IgD-negative memory B cell (primary cell): ENCODE measurements at regions not wholly inside any gene's neighbourhood (a gene's known extent, or its start where the extent isn't known, plus 50 kb on each side); places are given as distances from the start of the nearest gene placed in this dataset.
"Not testable (repeated sequence)": the region's sequence is repeated elsewhere in the genome, so short reads cannot be mapped to it uniquely, and the experiment has no call there.

Experiments used
- H3K27ac Mint-ChIP-seq, 3 donors: one replicate each; pipeline ENCODE4 v1.8.0; 2020 to 2022; ENCODE audit warnings: mild to moderate bottlenecking in 3 of 3, mixed read lengths in 3 of 3, moderate library complexity in 1 of 3
- H3K27me3 Mint-ChIP-seq: one replicate; pipeline ENCODE4 v1.8.0; 2021; ENCODE audit warnings: mixed read lengths
- H3K36me3 Mint-ChIP-seq: one replicate; pipeline ENCODE4 v1.8.0; 2020; ENCODE audit warnings: mild to moderate bottlenecking, mixed read lengths
- H3K4me1 Mint-ChIP-seq, 3 donors: one replicate each; pipeline ENCODE4 v1.8.0; 2020 to 2022; ENCODE audit warnings: mixed read lengths in 3 of 3, mild to moderate bottlenecking in 1 of 3
- H3K4me3 Mint-ChIP-seq, 4 donors: one replicate each; pipeline ENCODE4 v1.8.0; 2020 to 2022; ENCODE audit warnings: mild to moderate bottlenecking in 4 of 4, mixed read lengths in 4 of 4, moderate library complexity in 3 of 4
- H3K9me3 Mint-ChIP-seq, 3 donors: one replicate each; pipeline ENCODE4 v1.8.0; 2020 to 2021; ENCODE audit warnings: mixed read lengths in 3 of 3, mild to moderate bottlenecking in 1 of 3

GRCh38 chr4:166153548-166153947 is 280.5 kb downstream of the TLL1 start:
- H3K4me3 Mint-ChIP-seq, result no peak overlapping the region
- H3K4me1 Mint-ChIP-seq, result no peaks in the 10 kb centered on the region
- H3K27ac Mint-ChIP-seq, result no peak overlapping the region
- H3K27me3 Mint-ChIP-seq, result no peaks in the 10 kb centered on the region
- no peaks in the 10 kb centered on the region for H3K9me3 Mint-ChIP-seq
- no peaks in the 10 kb centered on the region for H3K36me3 Mint-ChIP-seq

DNA sequence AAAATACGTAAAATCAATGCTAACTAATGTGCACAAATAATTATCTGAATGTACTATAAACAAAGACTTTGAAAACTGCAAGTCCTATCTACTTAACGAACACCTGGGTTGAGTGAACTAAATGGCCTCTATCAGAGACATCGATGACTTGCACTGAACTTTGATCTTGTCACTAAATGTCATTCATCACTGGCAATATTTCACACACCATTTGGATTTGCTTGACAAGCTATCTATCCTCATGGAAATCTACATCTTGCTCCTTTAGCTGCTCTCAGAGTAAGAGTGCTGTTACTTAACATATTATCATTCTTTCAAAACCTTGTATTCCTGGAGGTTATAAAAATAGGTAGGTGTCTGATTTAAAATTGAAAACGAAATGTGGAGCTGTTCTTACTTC is 289.3 kb downstream of the TLL1 start:
- no peak overlapping the region for H3K4me3 Mint-ChIP-seq
- H3K4me1 Mint-ChIP-seq, result peaks cover 0 to 2% (median 0%) of the 10 kb centered on the region in 3 donors
- H3K27ac Mint-ChIP-seq, result no peak overlapping the region
- H3K27me3 Mint-ChIP-seq, result no peaks in the 10 kb centered on the region
- no peaks in the 10 kb centered on the region for H3K36me3 Mint-ChIP-seq
- peaks cover 0 to 2% (median 0%) of the 10 kb centered on the region in 3 donors for H3K9me3 Mint-ChIP-seq

- peaks cover 0 to 2% (median 0%) of the 10 kb centered on the region in 3 donors for H3K4me1 Mint-ChIP-seq
- H3K9me3 Mint-ChIP-seq, result no peaks in the 10 kb centered on the region
- H3K36me3 Mint-ChIP-seq, result no peaks in the 10 kb centered on the region
- H3K4me3 Mint-ChIP-seq, result no peak overlapping the region
- H3K27me3 Mint-ChIP-seq, result no peaks in the 10 kb centered on the region
- no peak overlapping the region for H3K27ac Mint-ChIP-seq
Measured at GRCh38 chr4:166165829-166166420, 292.9 kb downstream of the TLL1 start.

GRCh38 chr4:166169111-166169510 is 296.1 kb downstream of the TLL1 start:
- no peak overlapping the region for H3K4me3 Mint-ChIP-seq
- H3K36me3 Mint-ChIP-seq, result no peaks in the 10 kb centered on the region
- no peak overlapping the region for H3K27ac Mint-ChIP-seq
- no peaks in the 10 kb centered on the region for H3K9me3 Mint-ChIP-seq
- peaks cover 0 to 2% (median 0%) of the 10 kb centered on the region in 3 donors for H3K4me1 Mint-ChIP-seq
- H3K27me3 Mint-ChIP-seq, result no peaks in the 10 kb centered on the region

GRCh38 chr4:166172619-166173018 is 299.6 kb downstream of the TLL1 start:
- H3K9me3 Mint-ChIP-seq, result no peaks in the 10 kb centered on the region
- H3K4me1 Mint-ChIP-seq, result no peaks in the 10 kb centered on the region
- H3K36me3 Mint-ChIP-seq, result no peaks in the 10 kb centered on the region
- H3K4me3 Mint-ChIP-seq, result no peak overlapping the region
- H3K27me3 Mint-ChIP-seq, result no peaks in the 10 kb centered on the region
- no peak overlapping the region for H3K27ac Mint-ChIP-seq

DNA sequence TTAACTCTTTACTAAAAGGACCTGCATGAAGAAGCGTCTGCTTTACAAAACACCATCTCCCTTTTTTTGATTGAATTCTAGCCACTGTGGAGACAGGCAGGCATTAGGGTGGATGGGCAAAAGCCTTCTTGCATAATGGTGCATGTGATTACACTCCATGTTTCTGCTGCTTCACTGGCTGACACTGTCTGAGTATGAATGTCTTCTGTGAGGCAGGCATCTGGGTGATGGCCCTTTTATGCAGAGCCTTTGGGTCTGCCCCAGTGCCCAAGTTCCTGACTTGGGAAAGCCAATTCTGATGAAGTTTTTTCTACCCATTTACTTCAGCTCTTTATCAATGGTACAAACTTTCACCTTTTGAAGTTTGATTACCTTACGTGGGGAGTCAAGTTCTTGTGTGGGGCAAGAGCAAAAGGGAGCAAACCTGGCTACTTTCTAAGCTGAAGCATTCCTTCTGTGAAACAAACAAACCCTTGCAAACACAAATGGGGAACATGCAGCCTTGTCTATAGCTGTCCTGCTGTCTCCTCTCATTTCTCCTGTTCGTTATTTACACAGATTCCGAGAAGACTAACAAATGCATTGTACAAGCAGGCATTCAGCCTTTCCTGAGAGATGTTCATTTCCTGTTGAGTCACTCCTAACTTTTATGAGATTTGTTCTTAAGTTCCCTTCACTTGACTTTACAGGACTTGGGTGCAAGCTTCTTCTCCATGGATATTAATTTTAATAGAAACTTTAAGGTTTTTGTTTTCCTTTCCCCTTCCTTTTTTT is 301.9 kb downstream of the TLL1 start:
- no peaks in the 10 kb centered on the region for H3K36me3 Mint-ChIP-seq
- H3K27ac Mint-ChIP-seq, result no peak overlapping the region
- H3K4me3 Mint-ChIP-seq, result no peak overlapping the region
- no peaks in the 10 kb centered on the region for H3K4me1 Mint-ChIP-seq
- H3K9me3 Mint-ChIP-seq, result no peaks in the 10 kb centered on the region
- H3K27me3 Mint-ChIP-seq, result no peaks in the 10 kb centered on the region

DNA sequence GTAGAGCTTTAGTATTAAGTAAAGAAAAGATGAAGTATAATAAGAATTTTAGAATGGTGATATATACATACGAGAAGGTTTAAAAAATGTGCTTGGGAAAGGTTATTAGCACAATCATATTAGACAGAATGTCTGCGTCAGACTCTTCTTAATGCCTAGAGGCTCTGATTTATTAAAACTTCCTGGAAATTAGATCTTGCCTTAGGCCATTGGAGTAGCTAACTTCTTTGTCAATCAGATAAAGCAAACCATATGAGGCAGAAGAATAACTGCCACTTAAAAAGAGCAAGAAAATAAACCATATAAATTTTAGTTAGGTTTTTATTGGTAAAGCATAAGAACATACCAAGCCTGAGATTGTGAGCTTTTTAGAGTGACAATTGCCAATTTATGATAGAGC is 309.1 kb downstream of the TLL1 start:
- peaks cover 0 to 18% (median 2%) of the 10 kb centered on the region in 3 donors for H3K9me3 Mint-ChIP-seq
- H3K27me3 Mint-ChIP-seq, result no peaks in the 10 kb centered on the region
- no peak overlapping the region for H3K27ac Mint-ChIP-seq
- no peak overlapping the region for H3K4me3 Mint-ChIP-seq
- H3K4me1 Mint-ChIP-seq, result no peaks in the 10 kb centered on the region
- no peaks in the 10 kb centered on the region for H3K36me3 Mint-ChIP-seq

GRCh38 chr4:166195101-166195500 is 322.1 kb downstream of the TLL1 start:
- Mint-ChIP-seq H3K4me3 (no peak overlapping the region), H3K36me3 (no peaks in the 10 kb centered on the region), H3K4me1 (no peaks in the 10 kb centered on the region), H3K9me3 (peaks cover 0 to 3% (median 0%) of the 10 kb centered on the region in 3 donors), H3K27ac (no peak overlapping the region), H3K27me3 (no peaks in the 10 kb centered on the region)

DNA sequence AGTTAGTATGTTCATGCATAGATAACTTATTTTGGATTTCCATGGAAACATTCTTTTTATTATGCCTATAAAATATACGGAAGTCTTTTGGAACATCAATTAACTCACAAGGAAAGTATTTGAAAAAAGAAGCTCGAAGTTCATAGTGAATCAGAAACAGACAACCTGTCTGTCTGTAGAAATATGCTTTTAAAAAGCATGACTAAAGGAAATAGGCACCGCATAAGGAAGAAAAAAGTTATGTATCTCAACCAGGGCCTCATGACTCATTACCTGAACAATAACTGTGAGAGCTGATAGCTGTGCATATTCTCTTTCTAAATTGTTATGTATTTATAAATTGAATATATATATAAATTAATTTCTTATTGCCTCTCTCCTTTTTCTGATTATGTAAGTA is 324.1 kb downstream of the TLL1 start:
- H3K27me3 Mint-ChIP-seq, result no peaks in the 10 kb centered on the region
- H3K4me1 Mint-ChIP-seq, result no peaks in the 10 kb centered on the region
- peaks cover 0 to 3% (median 0%) of the 10 kb centered on the region in 3 donors for H3K9me3 Mint-ChIP-seq
- no peaks in the 10 kb centered on the region for H3K36me3 Mint-ChIP-seq
- no peak overlapping the region for H3K4me3 Mint-ChIP-seq
- H3K27ac Mint-ChIP-seq, result no peak overlapping the region

DNA sequence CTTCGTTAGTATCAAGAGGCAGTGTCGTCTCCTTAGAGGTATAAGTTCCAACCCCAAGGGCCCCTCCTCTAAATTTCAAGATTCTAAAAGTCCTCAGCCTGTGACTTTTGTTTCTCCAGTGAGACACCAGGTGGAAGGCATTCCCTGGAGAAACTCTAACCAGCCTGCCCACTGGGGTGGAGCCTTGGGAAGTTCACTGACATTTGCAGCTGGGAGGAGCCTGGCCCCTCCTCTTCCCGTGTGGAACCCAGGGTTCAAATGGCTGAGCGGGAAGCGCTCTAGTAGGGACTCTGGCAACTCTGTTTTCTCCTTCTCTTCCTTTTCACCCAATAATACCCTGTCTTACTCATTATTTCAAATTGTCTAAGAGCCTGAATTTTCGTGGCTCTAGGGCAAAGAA is 325.0 kb downstream of the TLL1 start:
- no peaks in the 10 kb centered on the region for H3K36me3 Mint-ChIP-seq
- H3K27me3 Mint-ChIP-seq, result no peaks in the 10 kb centered on the region
- H3K4me3 Mint-ChIP-seq, result no peak overlapping the region
- H3K4me1 Mint-ChIP-seq, result no peaks in the 10 kb centered on the region
- H3K9me3 Mint-ChIP-seq, result peaks cover 0 to 3% (median 0%) of the 10 kb centered on the region in 3 donors
- H3K27ac Mint-ChIP-seq, result no peak overlapping the region

DNA sequence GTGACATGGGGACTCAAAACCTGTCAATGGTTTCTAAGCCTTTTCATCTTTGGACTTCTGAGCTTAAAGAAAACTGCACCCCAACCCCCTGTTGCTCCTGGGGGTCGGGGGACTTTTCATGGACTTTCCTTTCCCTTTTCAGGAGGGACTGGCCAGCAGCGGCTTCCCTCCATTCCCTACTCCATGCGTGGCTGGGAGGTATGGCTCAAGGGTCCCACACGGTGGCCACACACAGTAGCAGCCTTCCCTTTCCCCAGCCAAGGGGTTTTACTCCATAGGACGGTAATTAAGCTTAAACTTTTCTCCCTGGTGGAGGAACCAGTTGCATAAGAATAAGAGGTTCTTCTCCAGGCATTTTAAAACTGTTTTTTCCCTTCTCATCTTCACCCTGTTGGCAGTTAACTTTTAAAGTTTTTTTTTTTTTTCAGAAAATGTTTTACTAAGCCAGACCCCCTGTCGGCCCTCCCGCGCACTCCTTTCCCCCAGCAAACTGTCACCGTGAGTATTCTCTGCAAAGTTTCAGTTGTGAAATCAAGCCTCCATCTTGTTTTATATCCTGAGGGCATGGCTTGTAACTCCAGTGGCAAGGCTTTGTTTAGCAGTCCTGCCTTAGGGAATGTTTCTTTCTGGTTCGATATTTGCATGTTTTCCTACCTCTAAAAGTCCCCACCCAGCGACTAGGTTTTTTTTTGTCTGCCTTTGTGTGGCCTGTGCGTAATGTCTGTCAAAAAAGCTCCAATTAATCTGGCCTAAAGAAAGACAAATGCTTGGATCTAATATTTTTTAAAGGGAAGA is 325.7 kb downstream of the TLL1 start:
- H3K27me3 Mint-ChIP-seq, result no peaks in the 10 kb centered on the region
- H3K36me3 Mint-ChIP-seq, result no peaks in the 10 kb centered on the region
- H3K27ac Mint-ChIP-seq, result no peak overlapping the region
- H3K9me3 Mint-ChIP-seq, result peaks cover 0 to 3% (median 0%) of the 10 kb centered on the region in 3 donors
- no peak overlapping the region for H3K4me3 Mint-ChIP-seq
- no peaks in the 10 kb centered on the region for H3K4me1 Mint-ChIP-seq

DNA sequence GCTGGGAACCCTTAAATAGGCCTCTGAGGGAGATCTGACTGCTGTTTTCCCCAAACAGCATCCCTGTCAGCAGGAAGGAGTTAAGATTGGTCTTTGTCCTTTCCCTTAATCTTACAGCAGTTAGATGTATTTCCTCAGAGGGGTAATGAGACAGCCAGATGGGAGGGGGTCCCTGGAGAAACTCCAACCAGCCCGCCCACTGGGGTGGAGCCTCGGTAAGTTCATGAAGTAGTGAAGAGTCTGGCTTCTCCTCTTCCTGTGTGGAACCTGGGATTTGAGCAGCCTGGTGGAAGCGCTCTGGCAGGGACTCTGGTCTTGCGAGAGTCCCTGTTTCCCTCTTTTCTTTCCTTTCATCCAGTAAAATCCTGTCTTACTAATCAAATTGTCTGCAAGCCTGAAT is 330.0 kb downstream of the TLL1 start:
- Mint-ChIP-seq H3K4me1 (no peaks in the 10 kb centered on the region), H3K4me3 (no peak overlapping the region), H3K9me3 (peaks cover 0 to 7% (median 0%) of the 10 kb centered on the region in 3 donors), H3K27ac (no peak overlapping the region), H3K27me3 (no peaks in the 10 kb centered on the region), H3K36me3 (no peaks in the 10 kb centered on the region)

DNA sequence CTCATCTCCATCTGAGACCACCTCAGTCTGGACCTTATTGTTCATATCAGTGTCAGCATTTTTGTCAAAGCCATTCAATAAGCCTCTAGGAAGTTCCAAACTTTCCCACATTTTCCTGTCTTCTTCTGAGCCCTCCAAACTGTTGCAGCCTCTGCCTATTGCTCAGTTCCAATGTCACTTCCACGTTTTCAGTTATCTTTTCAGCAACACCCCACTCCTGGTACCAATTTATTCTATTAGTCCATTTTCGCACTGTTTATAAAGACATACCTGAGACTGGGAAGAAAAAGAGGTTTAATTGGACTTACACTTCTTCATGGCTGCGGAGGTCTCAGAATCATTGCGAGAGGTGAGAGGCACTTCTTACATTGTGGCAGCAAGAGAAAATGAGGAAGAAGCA is 339.3 kb downstream of the TLL1 start:
- H3K9me3 Mint-ChIP-seq, result peaks cover 10 to 19% (median 10%) of the 10 kb centered on the region in 3 donors

DNA sequence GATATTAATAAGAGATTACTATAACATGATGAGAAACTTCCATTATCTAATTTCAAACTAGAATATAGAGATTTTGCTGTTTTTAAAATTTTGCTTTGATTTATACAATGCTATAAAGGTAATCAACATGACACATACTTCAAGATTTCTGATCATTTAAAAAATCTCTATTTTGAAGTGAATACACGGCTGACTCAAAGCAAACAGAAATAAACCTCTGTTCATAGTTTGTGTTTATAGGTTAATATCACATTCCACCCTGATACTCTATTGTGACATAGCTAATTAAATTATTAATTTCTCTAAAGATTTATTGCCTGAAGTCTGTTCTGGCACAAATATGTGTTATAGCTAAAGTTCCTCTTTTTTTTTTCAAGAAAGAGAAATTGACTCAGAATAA is 349.2 kb downstream of the TLL1 start:
- H3K9me3 Mint-ChIP-seq, result peaks cover 0 to 2% (median 0%) of the 10 kb centered on the region in 3 donors
- no peak overlapping the region for H3K4me3 Mint-ChIP-seq
- no peak overlapping the region for H3K27ac Mint-ChIP-seq
- no peaks in the 10 kb centered on the region for H3K27me3 Mint-ChIP-seq
- H3K4me1 Mint-ChIP-seq, result no peaks in the 10 kb centered on the region
- no peaks in the 10 kb centered on the region for H3K36me3 Mint-ChIP-seq

More for the DNA sequence above, 339.3 kb downstream of the TLL1 start:
- not testable (repeated sequence) for H3K4me1 Mint-ChIP-seq, H3K36me3 Mint-ChIP-seq, H3K4me3 Mint-ChIP-seq, H3K27me3 Mint-ChIP-seq
- peak overlapping the region in 1 of 3 donors; percentile 86 for H3K27ac Mint-ChIP-seq

GRCh38 chr4:166228112-166228511 is 355.1 kb downstream of the TLL1 start:
- H3K9me3 Mint-ChIP-seq, result peaks cover 0 to 2% (median 0%) of the 10 kb centered on the region in 3 donors
- H3K27me3 Mint-ChIP-seq, result no peaks in the 10 kb centered on the region
- H3K27ac Mint-ChIP-seq, result no peak overlapping the region
- H3K4me1 Mint-ChIP-seq, result no peaks in the 10 kb centered on the region
- no peak overlapping the region for H3K4me3 Mint-ChIP-seq
- no peaks in the 10 kb centered on the region for H3K36me3 Mint-ChIP-seq
